HG03095 (cell line): ENCODE measurements at regions not wholly inside any gene's neighbourhood (a gene's known extent, or its start where the extent isn't known, plus 50 kb on each side); places are given as distances from the start of the nearest gene placed in this dataset.
"Not testable (repeated sequence)": the region's sequence is repeated elsewhere in the genome, so short reads cannot be mapped to it uniquely, and the experiment has no call there.

ENCODE experiments used
- ATAC-seq: cut with Tn5 transposase; IDR thresholded peaks from one replicate; pipeline ENCODE4 v1.9.1; 2021; ENCODE audit warnings: moderate library complexity; ENCODE audit not compliant: unreplicated experiment

DNA sequence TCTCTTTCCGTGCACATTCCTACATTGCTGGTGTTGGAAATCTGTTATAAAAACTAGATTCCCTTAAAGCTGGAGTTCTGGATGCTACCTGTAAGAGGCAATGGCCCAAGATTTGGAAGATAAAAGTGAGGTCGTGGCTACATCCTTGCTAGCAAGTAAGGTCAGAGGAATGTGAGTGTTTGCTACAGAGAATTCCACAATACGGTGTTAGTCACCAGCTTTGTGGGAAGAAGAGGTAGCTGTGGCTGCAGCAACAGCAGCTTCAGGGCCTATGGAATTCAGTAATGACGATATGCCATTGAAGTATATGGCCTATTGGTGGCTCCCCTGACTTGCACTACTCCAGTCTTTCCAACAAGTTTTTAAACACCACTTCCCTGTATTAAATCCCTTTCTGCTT lies 227.7 kb upstream of the TMEM260 start:
- ATAC-seq = no peak

DNA sequence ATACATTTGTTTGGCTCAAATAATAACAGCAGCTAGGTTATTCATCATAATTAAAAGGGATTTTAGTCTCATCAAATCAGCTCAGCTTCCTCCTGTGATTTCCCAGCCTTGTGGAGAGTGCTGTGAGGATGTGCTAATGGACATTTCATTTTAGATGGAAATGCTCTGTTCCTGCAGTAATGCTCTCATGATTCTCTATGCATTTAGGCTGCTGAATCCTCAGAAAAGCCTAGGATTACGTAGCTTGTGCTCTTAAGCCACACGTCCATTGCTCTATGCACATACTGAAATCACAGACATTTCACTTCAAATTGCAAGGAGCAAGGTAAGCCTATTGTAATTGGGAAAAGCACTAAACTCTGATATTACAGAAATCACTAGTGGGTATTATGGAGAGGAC lies 226.6 kb upstream of the TMEM260 start:
- no peak for ATAC-seq

DNA sequence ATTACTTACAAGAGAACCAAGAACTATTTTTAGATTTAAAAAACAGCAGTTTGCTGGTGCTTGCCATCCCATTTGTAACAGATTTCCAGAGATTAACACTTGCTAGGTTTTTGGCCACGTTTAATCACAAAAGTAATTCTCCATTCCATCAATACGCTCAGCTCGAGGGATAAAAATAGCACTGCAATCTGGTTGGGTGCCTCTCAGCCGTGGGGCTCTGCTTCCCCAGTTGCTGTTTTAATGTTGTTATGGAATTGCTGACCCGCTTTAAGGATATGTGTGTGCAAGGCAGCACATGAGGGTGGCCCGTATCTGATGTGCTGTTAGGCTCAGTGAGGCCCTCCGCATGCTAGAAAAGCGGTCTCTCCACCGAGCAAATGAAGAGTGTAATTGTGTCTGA lies 222.2 kb upstream of the TMEM260 start:
- no peak for ATAC-seq

DNA sequence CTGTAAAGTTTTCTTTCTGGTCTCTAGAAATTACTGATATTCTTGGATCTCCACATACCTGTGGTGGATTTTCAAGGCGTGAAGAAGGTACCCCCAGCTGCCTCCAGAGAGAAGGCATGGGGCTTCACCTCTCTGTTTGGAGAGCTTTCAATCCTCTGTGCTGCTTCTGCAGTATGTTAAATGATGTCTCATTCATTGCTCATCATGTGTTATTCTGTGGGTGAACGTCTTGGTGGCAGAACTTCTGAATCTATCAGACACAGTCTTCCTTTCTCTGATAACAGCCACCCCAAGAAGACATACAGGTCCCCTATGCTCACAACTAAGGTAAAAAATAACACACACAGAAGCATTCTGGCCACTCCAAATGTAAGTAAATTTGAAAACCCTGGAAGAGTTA lies 221.3 kb upstream of the TMEM260 start:
- no peak for ATAC-seq

DNA sequence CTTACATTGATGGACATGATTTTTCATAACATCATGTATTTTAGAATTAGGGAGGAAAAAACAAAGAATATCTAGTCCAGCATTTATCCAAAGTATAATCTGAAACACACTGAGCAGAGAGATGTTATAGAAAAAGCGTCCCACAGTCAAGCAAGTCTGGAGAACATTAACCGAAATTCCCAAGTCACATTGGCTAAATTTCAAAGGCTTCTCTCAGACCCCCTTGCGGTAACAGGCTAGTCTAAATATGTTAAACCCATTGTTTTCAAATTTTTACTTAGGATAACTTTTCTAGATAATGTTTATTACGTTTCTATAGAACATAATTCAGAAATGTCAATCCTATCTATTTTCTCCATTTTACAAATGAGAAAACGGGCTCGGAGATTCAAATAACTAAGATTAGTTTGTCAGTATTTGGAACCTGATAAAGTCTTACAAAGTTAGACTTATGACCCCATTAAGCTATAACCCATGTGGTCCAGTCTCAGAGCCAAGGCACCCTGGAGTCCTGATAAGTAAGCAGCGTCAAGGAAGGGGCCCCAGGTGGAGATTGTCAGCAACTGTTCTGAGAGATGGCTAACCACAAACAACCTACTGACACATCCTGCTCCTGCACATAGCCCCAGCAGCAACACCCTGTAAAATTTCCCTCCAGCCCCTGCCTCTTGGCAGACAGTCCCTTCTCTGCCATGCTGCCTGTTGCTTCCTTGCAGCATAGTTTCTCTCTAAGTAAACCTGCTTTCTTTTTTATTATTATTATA lies 220.6 kb upstream of the TMEM260 start:
- ATAC-seq = peak; percentile 78

DNA sequence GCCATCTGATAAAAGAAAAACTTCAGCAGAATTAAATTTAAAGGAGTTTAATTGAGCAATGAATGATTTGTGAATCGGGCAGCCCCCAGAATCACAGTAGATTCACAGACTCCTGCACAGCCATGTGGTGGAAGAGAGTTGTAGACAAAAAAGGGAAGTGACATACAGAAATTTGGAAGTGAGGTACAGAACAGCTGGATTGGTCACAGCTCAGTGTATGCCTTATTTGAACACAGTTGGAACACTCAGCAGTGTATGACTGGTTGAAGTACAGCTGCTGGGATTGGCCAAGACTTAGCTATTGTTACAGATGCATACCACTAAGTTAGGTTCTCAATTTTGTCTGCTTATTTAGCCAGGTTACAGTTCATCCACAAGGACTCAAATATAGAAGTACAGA lies 213.9 kb upstream of the TMEM260 start:
- ATAC-seq = not testable (repeated sequence)

DNA sequence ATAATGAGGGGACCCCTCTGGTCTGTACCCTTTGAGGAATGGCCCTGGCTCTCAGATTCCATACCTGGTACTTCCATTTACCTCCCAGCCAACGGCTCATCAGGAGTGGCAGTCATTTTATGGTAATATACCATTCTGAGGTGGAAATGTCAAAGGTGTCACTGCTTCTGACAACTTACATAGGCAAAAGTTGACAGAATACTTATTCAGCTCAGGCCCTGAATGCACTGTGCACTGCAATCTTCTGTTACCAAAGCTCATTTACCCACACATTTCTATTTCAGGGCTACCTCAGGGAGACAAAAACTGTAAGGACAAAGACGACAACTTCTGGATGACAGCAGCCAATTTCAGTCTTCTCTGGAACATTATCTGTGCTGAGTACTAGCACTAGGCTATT lies 212.2 kb upstream of the TMEM260 start:
- ATAC-seq = no peak

DNA sequence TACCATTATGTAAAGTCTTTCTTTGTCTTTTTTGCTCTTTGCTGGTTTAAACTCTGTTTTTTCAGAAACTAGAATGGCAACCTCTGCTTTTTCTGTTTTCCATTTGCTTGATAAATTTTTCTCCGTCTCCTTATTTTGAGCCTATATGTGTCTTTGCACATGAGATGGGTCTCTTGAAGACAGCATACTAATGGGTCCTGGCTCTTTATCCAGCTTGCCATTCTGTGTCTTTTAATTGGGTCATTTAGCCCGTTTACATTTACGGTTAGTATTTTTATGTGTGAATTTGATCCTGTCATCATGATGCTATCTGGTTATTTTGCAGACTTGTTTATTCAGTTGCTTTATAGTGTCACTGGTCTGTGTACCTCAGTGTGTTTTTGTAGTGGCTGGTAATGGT lies 207.9 kb upstream of the TMEM260 start:
- no peak for ATAC-seq

DNA sequence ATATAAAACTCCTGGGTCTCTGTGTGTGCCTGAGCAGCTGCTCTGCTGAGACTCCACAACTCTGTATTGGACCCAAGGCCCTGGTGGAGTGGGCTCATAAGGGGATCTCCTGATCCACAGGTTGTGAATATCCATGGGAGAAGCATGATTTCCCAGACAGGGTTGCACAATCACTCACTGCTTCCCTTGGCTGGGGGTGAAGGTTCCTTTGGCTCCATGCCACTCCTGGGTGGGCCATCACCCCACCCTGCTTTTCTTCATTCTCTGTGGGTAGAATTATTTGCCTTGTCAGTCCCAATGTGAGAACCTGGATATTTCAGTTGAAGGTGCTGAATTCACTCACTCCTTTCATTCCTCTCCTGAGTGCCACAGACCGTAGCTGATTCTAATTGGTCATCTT lies 205.2 kb upstream of the TMEM260 start:
- no peak for ATAC-seq

DNA sequence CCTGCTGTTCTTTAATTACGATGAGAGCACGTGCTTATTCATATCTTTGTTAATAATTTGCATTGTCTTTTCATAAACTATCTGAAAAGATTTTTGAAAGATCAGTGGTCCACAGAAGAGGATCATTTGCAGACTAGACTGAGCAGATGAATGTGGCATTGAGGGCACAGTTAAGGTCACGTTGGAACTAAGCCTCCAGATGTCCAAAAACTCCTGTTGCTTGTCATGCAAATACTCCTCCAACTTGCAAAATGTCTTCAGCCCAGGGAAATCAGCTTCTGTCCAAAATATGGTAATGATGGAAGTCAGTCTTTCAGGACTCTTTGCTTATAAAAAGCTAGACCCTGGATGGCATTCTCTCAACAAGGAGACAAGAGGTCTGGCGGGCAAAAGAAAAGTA lies 201.6 kb upstream of the TMEM260 start:
- ATAC-seq = no peak

DNA sequence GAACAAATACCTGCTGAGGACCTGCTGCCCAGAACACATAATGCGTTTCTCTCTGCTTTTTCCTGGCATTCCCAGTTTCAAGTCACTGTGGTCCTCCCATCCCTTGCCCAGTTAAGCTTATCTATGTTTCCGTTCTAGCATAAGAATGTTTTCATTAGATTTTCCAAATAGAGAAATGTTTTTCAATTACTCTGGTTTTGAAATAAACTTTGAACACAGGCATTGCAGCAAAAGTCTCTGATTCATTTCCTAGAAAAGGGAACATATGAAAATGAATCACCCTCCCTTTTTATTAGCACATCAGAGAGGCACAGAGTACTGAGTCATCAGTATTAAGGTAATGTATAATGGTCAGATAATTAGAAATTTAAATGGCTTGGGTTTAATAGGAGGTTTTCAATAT lies 201.1 kb upstream of the TMEM260 start:
- ATAC-seq = no peak

DNA sequence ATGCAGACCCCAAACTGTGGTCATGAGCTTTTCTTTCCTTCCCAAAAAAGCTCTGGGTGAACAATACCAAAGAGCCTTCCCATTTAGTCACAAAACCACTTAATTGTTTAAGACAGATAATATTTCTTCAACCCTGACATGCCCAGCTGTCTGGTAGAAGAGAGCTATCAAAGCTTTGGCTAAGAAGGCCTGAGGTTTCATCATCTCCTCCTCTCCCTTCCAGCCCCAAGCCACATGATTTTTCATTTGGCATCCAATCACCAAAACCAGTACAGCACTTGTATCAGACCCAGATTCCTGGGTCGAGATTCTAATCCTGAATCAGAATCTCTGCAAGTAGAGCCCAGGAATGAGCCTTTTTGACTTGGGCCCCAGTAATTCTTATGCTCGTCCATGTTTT lies 199.6 kb upstream of the TMEM260 start:
- ATAC-seq = no peak

DNA sequence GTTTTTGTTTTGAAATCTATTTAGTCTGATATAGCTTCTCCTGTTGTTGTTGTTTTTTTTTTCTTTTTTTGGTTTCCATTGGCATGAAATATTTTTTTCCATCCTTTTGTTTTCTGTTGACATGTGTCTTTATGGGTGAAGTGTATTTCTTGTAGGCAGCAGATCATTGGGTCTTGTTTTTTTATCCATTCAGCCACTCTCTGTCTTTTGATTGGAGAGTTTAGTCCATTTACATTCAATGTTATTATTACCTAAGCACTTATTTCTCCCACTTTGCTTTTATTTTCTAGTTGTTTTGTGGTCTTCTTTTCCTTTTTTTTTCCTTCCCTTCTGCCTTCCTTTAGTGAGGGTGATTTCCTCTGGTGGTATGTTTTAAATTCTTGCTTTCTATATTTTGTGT lies 193.6 kb upstream of the TMEM260 start:
- no peak for ATAC-seq

DNA sequence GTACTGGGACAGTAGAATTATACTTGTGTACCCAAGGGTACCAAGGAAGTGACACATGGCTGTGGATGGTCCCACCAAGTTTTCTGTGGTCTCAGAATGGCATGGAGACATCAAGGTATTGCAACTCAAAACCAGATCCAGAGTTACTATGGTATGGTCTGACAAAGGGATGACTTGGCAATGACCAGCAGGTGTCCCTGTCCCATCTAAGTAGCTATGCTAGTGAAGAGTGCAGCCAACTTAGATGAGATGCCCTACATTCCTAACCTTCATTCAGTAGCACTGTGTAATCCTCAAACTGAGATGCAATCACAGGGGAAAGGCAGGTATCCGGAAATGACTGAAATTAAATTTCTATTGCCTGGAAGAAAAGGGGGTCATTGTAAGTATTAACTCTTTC lies 188.7 kb upstream of the TMEM260 start:
- ATAC-seq = no peak

DNA sequence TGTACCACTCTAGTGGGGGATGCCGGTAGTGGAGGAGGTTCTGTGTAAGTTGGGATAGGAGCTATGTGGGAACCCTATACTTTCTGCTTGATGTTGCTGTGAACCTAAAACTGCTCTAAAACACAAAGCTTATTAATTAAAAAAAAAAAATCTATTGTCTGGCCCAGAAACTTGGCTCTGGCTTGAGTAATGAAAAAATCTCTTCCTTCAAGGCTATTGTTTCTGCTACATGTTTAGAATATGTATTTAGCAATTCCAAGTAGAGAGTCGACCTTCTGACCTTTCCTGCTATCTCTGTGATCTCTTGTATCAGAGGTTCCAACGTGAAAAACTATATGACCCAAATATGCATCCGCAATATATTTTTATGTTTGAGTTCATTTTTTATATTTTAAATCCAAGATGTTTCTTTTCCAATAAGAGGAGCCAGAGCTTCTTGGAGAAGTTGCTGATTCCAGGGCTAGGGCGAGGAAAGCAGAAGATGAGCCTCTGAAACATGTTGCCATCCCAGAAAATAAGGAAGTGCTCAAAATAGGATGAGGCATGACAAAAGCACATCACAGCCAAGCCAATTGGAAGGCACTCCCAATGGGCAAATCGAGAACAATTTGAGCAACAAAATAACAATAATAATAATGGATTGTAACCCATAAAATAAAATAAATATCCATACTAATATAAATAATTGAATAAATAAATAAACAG lies 184.6 kb upstream of the TMEM260 start:
- ATAC-seq = no peak

DNA sequence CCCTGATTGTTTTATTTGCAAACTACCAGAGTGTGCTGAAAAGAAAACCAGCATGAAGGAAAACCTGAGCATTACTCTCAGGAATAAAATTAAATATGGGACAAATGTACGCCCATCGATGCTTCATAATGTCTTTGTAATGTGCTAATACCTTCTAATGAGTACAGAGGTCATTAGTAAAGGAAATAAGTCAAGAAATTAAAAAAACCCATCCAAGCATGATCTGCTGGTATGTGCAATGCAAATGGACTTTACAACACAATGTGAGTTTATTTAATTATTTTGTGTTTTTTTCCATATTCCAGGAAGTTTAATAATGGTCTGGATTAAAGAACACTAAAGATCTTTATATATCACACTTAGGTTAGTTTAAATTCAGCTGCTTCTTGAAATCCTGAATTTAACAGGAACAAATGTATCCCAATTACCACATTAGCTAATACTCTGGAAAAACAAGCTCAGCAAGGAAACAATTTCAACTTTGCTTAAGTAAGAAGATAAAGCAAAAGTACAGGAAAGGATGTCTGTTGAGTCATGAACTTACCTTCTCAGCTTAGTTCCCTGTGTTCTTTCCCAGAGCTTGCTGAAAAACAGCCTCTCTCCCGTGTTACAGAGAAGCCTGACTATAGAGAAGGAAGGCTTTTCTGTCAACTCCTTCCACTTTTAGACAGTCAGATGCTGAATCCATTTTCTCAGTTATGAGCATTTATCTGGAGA lies 179.3 kb upstream of the TMEM260 start:
- ATAC-seq = no peak

DNA sequence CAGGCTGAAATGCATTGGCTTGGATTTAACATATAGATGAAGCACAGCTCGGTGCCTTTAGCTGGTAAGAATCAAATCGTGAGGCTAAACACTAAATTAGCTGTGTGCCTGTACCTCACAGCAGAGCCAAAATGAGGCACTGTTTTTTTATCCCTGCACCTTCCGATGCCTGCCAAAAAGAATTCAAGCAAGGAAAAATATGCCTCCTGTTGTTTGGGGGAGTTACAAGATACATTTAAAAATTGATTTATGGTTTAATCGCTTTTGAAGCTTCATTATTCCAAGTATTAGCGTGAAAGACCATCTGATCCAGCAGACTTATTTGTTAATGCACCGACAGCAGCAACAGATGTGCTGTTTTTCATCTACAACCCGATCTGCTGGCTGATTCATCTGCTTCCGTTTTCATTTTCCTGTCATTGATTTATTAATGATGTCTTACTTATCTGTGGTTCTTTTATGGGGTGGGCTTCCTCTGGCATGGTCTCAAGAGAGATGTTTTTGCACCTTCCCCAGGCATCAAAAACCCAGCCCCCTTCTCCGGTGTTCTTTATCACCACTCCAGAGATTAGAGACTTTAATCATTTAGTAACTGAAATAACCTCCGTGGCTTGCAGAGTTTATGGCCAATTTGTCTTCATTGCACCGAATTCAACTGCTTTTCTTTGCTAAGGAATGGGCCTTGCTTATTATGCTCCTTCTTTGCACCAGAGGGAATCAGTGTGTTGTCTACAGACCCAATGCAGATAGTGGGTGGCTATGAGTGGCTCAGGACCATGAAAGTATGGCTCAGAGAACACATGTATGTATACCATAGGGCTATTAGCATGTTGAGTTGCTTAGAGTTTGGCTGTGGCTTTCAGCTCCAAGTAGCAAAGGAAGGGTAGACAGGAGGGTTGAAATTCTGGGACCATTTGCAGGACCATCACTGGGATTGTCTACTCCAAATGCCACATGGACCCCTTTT lies 166.8 kb upstream of the TMEM260 start:
- ATAC-seq = no peak

DNA sequence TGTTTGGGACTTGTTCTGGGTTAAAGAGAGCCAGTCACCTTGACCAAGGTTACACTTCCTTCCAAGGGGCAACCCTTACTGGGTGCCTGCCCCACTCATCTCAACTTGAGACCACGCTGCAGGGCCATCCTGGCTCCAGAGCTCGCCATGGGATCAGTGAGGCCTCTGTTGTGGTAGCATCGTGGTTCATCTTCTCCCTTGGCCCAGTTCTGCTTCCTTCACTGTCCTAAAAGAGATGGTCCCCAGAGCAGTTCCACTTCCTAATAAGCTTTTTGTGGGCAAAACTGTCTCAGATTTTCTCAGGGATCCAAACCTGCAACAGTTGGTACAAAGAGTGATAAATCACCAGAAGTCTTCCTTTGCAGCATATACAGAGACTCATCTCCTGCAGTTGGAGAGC lies 165.9 kb upstream of the TMEM260 start:
- ATAC-seq = no peak

DNA sequence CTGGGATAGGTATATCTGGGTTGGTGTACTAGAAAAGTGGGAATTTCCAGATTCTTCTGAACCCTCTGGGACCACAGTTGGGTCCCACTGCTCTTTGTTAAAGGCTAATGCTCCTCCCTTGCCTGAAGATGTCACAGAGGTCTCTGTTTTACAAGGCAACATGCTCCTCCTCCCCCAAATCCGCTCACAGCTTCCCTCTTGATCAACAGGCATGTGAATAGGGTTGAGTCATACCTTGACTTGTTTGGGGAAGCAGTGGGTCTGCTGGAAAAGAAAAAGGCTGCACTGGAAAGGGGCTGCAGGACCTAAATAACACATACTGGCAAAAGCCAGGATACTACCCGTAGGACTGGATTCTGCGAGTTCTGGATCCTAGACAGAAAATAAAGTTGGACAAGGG lies 165.4 kb upstream of the TMEM260 start:
- ATAC-seq = no peak

DNA sequence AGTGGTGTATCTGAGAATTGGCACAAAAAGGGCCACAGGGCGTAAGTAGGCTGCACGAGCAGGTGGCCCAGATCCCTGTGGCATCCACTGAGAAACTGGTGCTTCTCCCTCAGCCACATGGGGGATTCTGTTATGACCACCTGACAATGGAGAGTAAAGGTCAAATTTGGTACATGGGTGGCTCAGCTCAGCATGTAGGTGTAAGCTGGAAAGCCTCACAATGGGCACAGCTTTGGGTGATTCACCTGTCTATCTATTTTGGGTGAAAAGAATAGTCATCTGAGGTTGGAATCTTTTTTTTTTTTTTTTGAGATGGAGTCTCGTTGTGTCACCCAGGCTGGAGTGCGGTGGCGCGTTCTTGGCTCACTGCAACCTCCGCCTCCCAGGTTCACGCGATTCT lies 163.4 kb upstream of the TMEM260 start:
- no peak for ATAC-seq

DNA sequence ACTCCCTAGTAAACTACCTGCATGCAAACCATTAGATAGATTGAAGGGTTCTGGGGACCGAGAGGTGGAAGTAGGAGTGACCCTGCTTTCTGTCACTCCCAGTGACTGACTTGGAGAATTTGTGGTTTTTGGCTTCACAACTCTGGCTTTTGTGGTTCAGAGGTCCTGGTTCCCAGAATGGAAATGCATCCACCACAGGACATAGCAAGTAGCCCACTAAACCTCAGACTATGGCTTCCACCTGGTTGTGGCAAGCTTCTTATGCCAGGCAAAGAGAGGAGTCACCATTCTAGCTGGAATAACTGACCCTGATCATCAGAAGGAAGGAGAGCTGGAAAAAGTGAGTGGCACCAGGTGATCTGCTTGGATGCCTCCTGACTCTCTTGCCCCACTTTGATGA lies 162.4 kb upstream of the TMEM260 start:
- no peak for ATAC-seq
